Astrocyte (in vitro differentiated cells and primary cell): ENCODE measurements at regions not wholly inside any gene's neighbourhood (a gene's known extent, or its start where the extent isn't known, plus 50 kb on each side); places are given as distances from the start of the nearest gene placed in this dataset.

Source experiments
- DNase-seq: peaks from one replicate; pipeline ENCODE4 v3.0.0-alpha.2; 2010; ENCODE audit warnings: low read depth
- FAIRE-seq: peaks from 2 replicates; lab custom pipeline; 2011; peaks lifted over from hg19 to GRCh38; lab: Jason Lieb, UNC
- H2AFZ ChIP-seq: 2 replicates; pipeline ENCODE4 v1.6.0; 2012; ENCODE audit warnings: low read depth, low read length, inconsistent platforms
- H3K27ac ChIP-seq: 2 replicates; pipeline ENCODE4 v1.5.1; 2011; ENCODE audit warnings: low read depth, low read length, inconsistent platforms
- H3K27me3 ChIP-seq: 2 replicates; pipeline ENCODE4 v1.6.0; 2011; ENCODE audit warnings: low read length, inconsistent platforms; ENCODE audit not compliant: insufficient read depth
- H3K36me3 ChIP-seq: 2 replicates; pipeline ENCODE4 v1.5.1; 2011; ENCODE audit warnings: low read length, inconsistent platforms; ENCODE audit not compliant: insufficient read depth
- H3K4me1 ChIP-seq: 2 replicates; pipeline ENCODE4 v1.5.1; 2011; ENCODE audit warnings: low read length, inconsistent platforms; ENCODE audit not compliant: insufficient read depth
- H3K4me2 ChIP-seq: 2 replicates; pipeline ENCODE4 v1.6.0; 2012; ENCODE audit warnings: low read length, inconsistent platforms
- H3K4me3 ChIP-seq: 2 replicates; pipeline ENCODE4 v1.5.1; 2011; ENCODE audit warnings: low read depth, mild to moderate bottlenecking, low read length, inconsistent platforms; ENCODE audit not compliant: insufficient read depth
- H3K79me2 ChIP-seq: 2 replicates; pipeline ENCODE4 v1.6.0; 2012; ENCODE audit warnings: mild to moderate bottlenecking, low read length, inconsistent platforms; ENCODE audit not compliant: insufficient read depth
- H3K9ac ChIP-seq: 2 replicates; pipeline ENCODE4 v1.6.0; 2012; ENCODE audit warnings: mild to moderate bottlenecking, low read length, inconsistent platforms
- H3K9me3 ChIP-seq: 2 replicates; pipeline ENCODE4 v1.5.1; 2012; ENCODE audit warnings: low read depth, mild to moderate bottlenecking, low read length, inconsistent platforms; ENCODE audit not compliant: insufficient read depth
- H4K20me1 ChIP-seq: 2 replicates; pipeline ENCODE4 v1.6.0; 2012; ENCODE audit warnings: low read length, inconsistent platforms; ENCODE audit not compliant: insufficient read depth
- H3K27ac Mint-ChIP-seq: one replicate; pipeline ENCODE4 v1.8.0; 2021; ENCODE audit warnings: mild to moderate bottlenecking, mixed read lengths; ENCODE audit not compliant: unreplicated experiment
- H3K27me3 Mint-ChIP-seq: one replicate; pipeline ENCODE4 v1.8.0; 2021; ENCODE audit warnings: low read depth, mixed read lengths; ENCODE audit not compliant: unreplicated experiment
- H3K36me3 Mint-ChIP-seq: one replicate; pipeline ENCODE4 v1.8.0; 2021; ENCODE audit warnings: low read depth, mixed read lengths; ENCODE audit not compliant: unreplicated experiment
- H3K4me1 Mint-ChIP-seq: one replicate; pipeline ENCODE4 v1.8.0; 2021; ENCODE audit warnings: low read depth, mixed read lengths; ENCODE audit not compliant: unreplicated experiment
- H3K4me3 Mint-ChIP-seq: one replicate; pipeline ENCODE4 v1.8.0; 2021; ENCODE audit warnings: mild to moderate bottlenecking, moderate library complexity, mixed read lengths; ENCODE audit not compliant: unreplicated experiment
- H3K9me3 Mint-ChIP-seq: one replicate; pipeline ENCODE4 v1.8.0; 2021; ENCODE audit warnings: mild to moderate bottlenecking, mixed read lengths; ENCODE audit not compliant: unreplicated experiment
- EZH2 ChIP-seq: IDR thresholded peaks from 2 replicates; pipeline ENCODE4 v1.6.1; 2012; ENCODE audit warnings: mild to moderate bottlenecking, low read length, inconsistent platforms; ENCODE audit not compliant: insufficient read depth
- TF ChIP-seq, protein P1 (sequence below): IDR thresholded peaks from 2 replicates; pipeline ENCODE4 v1.5.1; 2011; ENCODE audit warnings: low read depth, mild to moderate bottlenecking, inconsistent platforms, low read length, moderate library complexity; ENCODE audit not compliant: insufficient read depth

DNA sequence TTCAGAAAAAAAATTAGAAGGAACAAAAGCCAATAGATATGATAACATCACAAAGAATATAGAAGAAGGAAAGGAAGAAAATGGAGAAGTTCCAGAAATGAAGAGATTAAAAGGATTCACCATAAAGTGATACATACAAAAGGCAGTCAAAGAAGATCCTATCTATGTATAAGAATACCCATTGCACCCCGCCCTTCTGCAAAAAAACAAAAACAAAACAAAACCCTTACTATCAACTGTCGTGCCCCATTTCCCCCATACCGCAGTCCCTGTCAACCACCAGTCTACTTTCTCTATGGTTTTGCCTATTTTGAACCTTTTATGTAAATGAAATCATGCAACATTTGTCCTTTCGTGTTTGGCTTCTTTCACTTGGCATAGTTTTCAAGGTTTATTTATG, 385.6 kb downstream of the PRDM5 start:
- H3K9me3 Mint-ChIP-seq = peaks cover 4% of the 10 kb centered on the region
- Histone ChIP-seq H4K20me1 (no peaks in the 10 kb centered on the region), H3K4me1 (no peaks in the 10 kb centered on the region), H3K4me3 (no peak overlapping the region), H2AFZ (no peak overlapping the region), H3K79me2 (no peaks in the 10 kb centered on the region), H3K36me3 (no peaks in the 10 kb centered on the region), H3K9ac (no peak overlapping the region), H3K4me2 (no peak overlapping the region), H3K27me3 (no peaks in the 10 kb centered on the region), H3K9me3 (no peaks in the 10 kb centered on the region), H3K27ac (no peak overlapping the region)
- no peak overlapping the region for H3K4me3 Mint-ChIP-seq
- H3K27me3 Mint-ChIP-seq = no peaks in the 10 kb centered on the region
- FAIRE-seq (no peak), DNase-seq (no peak)
- TF ChIP-seq, protein P1, sequence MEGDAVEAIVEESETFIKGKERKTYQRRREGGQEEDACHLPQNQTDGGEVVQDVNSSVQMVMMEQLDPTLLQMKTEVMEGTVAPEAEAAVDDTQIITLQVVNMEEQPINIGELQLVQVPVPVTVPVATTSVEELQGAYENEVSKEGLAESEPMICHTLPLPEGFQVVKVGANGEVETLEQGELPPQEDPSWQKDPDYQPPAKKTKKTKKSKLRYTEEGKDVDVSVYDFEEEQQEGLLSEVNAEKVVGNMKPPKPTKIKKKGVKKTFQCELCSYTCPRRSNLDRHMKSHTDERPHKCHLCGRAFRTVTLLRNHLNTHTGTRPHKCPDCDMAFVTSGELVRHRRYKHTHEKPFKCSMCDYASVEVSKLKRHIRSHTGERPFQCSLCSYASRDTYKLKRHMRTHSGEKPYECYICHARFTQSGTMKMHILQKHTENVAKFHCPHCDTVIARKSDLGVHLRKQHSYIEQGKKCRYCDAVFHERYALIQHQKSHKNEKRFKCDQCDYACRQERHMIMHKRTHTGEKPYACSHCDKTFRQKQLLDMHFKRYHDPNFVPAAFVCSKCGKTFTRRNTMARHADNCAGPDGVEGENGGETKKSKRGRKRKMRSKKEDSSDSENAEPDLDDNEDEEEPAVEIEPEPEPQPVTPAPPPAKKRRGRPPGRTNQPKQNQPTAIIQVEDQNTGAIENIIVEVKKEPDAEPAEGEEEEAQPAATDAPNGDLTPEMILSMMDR = no peak
- TF ChIP-seq EZH2 = no peak
- no peaks in the 10 kb centered on the region for H3K36me3 Mint-ChIP-seq
- H3K4me1 Mint-ChIP-seq = no peaks in the 10 kb centered on the region
- H3K27ac Mint-ChIP-seq = no peak overlapping the region

DNA sequence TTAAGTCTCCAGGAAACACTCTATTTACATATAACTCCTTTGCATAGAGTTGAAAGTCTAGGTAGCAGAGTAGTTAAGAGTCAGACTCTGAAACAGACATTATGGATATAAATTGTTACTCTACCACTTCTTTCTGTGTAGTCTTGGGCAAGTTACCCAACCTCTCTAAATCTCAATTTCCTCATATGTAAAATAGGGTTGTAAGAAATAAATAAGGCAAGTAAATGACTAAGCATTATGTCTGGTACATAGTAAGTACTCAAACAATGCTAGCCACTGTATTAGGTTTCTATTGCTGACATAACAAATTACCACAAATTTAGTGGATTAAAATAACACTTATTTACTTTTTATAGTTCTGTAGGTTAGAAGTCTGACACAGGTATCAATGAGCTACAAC, 394.1 kb downstream of the PRDM5 start:
- no peak for TF ChIP-seq EZH2
- TF ChIP-seq, protein P1 = no peak
- Histone ChIP-seq H3K27ac (no peak overlapping the region), H3K4me3 (no peak overlapping the region), H3K27me3 (no peaks in the 10 kb centered on the region), H3K4me2 (no peak overlapping the region), H3K9ac (no peak overlapping the region), H3K36me3 (no peaks in the 10 kb centered on the region), H3K9me3 (no peaks in the 10 kb centered on the region), H2AFZ (no peak overlapping the region), H4K20me1 (no peaks in the 10 kb centered on the region), H3K4me1 (no peaks in the 10 kb centered on the region), H3K79me2 (no peaks in the 10 kb centered on the region)
- H3K4me3 Mint-ChIP-seq = no peak overlapping the region
- H3K4me1 Mint-ChIP-seq = no peaks in the 10 kb centered on the region
- DNase-seq (no peak), FAIRE-seq (no peak)
- no peaks in the 10 kb centered on the region for H3K36me3 Mint-ChIP-seq
- H3K27me3 Mint-ChIP-seq = no peaks in the 10 kb centered on the region
- H3K27ac Mint-ChIP-seq = no peak overlapping the region
- peaks cover 3% of the 10 kb centered on the region for H3K9me3 Mint-ChIP-seq

DNA sequence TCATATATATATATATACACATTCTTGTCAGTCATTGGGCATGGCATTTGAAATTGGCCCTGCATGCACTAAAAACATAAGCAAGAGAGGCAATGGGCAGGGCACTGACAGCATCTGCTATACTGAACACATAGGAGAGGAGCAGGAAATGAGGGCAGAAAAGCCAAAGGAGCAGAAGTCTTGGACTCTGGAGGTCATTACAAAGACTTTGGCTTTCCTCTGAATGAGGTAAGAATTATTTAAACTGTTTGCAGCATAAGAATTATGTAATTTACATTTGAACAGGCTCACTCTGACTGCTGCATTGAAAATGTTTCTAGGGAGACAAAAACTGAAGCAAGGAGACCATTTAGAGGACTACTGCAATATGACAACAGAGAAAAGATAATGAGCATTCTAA, 396.5 kb downstream of the PRDM5 start:
- H3K9me3 Mint-ChIP-seq = no peaks in the 10 kb centered on the region
- no peaks in the 10 kb centered on the region for H3K9me3 ChIP-seq
- no peaks in the 10 kb centered on the region for H3K4me1 Mint-ChIP-seq
- H3K27ac Mint-ChIP-seq = no peak overlapping the region
- H3K4me3 ChIP-seq = no peak overlapping the region
- no peak overlapping the region for H2AFZ ChIP-seq
- H3K27me3 Mint-ChIP-seq = no peaks in the 10 kb centered on the region
- H4K20me1 ChIP-seq = no peaks in the 10 kb centered on the region
- no peaks in the 10 kb centered on the region for H3K36me3 ChIP-seq
- no peak overlapping the region for H3K4me2 ChIP-seq
- TF ChIP-seq, protein P1 = no peak
- TF ChIP-seq EZH2 = no peak
- no peak overlapping the region for H3K4me3 Mint-ChIP-seq
- H3K4me1 ChIP-seq = no peaks in the 10 kb centered on the region
- H3K27me3 ChIP-seq = no peaks in the 10 kb centered on the region
- FAIRE-seq (no peak), DNase-seq (no peak)
- H3K9ac ChIP-seq = no peak overlapping the region
- no peaks in the 10 kb centered on the region for H3K79me2 ChIP-seq
- no peak overlapping the region for H3K27ac ChIP-seq
- no peaks in the 10 kb centered on the region for H3K36me3 Mint-ChIP-seq
